ENCODE measurements at regions not wholly inside any gene's neighbourhood (a gene's known extent, or its start where the extent isn't known, plus 50 kb on each side); places are given as distances from the start of the nearest gene placed in this dataset.

DNA sequence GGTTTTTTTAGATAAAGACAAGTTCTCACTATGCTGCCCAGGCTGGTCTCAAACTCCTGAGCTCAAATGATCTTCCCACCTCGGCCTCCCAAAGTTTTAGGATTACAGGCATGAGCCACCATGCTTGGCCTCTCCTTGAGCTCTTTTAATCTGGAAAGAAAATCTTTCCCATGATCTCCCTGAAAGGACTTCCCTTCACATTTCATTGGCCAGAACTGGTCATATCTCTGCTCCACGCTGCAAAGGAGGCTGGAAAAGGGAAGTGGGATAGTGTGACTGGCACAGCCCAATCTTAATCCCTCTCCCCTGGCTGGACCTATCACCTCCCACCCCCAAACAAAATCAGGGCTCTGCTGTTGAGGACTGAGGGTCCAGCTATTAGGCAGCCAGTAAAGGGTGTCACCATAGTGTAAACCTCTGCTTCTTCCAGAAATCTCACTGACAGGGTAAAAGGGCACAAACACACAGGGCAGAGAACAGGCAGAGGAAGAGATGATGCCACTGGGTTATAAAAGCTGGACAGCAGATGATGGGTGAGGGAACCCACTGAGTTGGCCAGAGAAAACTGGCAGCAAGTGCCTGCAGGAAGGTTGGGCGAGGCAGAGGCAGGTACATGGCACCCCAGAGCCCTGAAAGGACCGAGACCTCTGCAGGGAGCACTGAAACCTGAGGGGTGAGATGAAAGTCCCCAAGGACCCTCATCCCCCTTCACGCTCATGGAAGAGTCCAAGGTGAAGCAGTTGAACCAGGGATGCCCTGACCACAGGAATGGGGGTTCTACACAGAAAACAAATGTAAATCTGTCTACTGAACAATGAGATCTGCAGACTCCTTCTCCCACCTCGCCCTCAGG lies 83.1 kb upstream of the PTPN1 start:
- Histone ChIP-seq H3K36me3 (replicated peaks; ENCODE audit: insufficient read depth, low read length) (no peaks in the 10 kb centered on the region), H3K9ac (ENCODE audit: low read length) (no peak overlapping the region), H3K4me3 (ENCODE audit: low read length) (no peak overlapping the region), H3K4me2 (ENCODE audit: low read depth, low read length) (no peak overlapping the region), H3F3A (ENCODE audit: insufficient read depth, low read length) (no peaks in the 10 kb centered on the region), H4K20me1 (ENCODE audit: insufficient read depth, low read length) (no peaks in the 10 kb centered on the region), H3K9me3 (replicated peaks; ENCODE audit: insufficient read depth, low read length) (no peaks in the 10 kb centered on the region), H3K79me2 (ENCODE audit: low read length) (no peaks in the 10 kb centered on the region), H3K9me2 (replicated peaks; ENCODE audit: insufficient read depth, low read length) (no peaks in the 10 kb centered on the region), H2AFZ (ENCODE audit: low read length) (no peak overlapping the region), H3K27ac (ENCODE audit: low read length) (no peak overlapping the region), H3K4me1 (ENCODE audit: low read length) (no peaks in the 10 kb centered on the region), H3K27me3 (replicated peaks; ENCODE audit: insufficient read depth, low read length) (peaks cover 58% of the 10 kb centered on the region)
- TF ChIP-seq EZH2phosphoT487 (IDR thresholded peaks at IDR 0.05; ENCODE audit: low read length) (no peak), EZH2 (optimal IDR thresholded peaks at IDR 0.05; ENCODE audit: low read depth, low read length) (no peak)
- TF ChIP-seq, protein P1, sequence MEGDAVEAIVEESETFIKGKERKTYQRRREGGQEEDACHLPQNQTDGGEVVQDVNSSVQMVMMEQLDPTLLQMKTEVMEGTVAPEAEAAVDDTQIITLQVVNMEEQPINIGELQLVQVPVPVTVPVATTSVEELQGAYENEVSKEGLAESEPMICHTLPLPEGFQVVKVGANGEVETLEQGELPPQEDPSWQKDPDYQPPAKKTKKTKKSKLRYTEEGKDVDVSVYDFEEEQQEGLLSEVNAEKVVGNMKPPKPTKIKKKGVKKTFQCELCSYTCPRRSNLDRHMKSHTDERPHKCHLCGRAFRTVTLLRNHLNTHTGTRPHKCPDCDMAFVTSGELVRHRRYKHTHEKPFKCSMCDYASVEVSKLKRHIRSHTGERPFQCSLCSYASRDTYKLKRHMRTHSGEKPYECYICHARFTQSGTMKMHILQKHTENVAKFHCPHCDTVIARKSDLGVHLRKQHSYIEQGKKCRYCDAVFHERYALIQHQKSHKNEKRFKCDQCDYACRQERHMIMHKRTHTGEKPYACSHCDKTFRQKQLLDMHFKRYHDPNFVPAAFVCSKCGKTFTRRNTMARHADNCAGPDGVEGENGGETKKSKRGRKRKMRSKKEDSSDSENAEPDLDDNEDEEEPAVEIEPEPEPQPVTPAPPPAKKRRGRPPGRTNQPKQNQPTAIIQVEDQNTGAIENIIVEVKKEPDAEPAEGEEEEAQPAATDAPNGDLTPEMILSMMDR (IDR thresholded peaks at IDR 0.05; ENCODE audit: low read length) = no peak
- no peak for DNase-seq

DNA sequence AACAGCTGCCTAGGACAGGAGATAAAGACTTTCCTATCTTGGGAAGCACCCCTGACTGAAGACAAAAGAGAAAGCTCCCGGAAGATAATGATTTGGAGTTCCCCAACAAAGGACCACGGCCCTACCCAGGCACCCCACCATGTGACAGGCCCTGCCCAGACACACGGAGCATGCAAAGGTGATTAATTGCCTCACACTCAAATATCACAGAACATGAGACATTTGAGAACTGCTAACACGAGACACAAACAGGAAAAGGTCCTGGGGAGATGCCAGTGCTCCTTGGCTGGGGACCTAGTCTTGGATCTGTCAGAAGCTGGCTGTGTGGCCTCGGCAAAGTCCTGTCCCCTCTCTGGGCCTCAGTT lies 82.5 kb upstream of the PTPN1 start:
- no peaks in the 10 kb centered on the region for H3F3A ChIP-seq (ENCODE audit: insufficient read depth, low read length)
- no peak overlapping the region for H3K9ac ChIP-seq (ENCODE audit: low read length)
- H3K9me3 ChIP-seq (replicated peaks; ENCODE audit: insufficient read depth, low read length) = no peaks in the 10 kb centered on the region
- peaks cover 54% of the 10 kb centered on the region for H3K27me3 ChIP-seq (replicated peaks; ENCODE audit: insufficient read depth, low read length)
- no peaks in the 10 kb centered on the region for H3K4me1 ChIP-seq (ENCODE audit: low read length)
- no peak overlapping the region for H3K4me3 ChIP-seq (ENCODE audit: low read length)
- H4K20me1 ChIP-seq (ENCODE audit: insufficient read depth, low read length) = no peaks in the 10 kb centered on the region
- H3K79me2 ChIP-seq (ENCODE audit: low read length) = no peaks in the 10 kb centered on the region
- no peak overlapping the region for H3K27ac ChIP-seq (ENCODE audit: low read length)
- H3K4me2 ChIP-seq (ENCODE audit: low read depth, low read length) = no peak overlapping the region
- H3K36me3 ChIP-seq (replicated peaks; ENCODE audit: insufficient read depth, low read length) = no peaks in the 10 kb centered on the region
- DNase-seq = no peak
- TF ChIP-seq, protein P1 (IDR thresholded peaks at IDR 0.05; ENCODE audit: low read length) = no peak
- TF ChIP-seq EZH2 (optimal IDR thresholded peaks at IDR 0.05; ENCODE audit: low read depth, low read length) (no peak), EZH2phosphoT487 (IDR thresholded peaks at IDR 0.05; ENCODE audit: low read length) (no peak)
- H2AFZ ChIP-seq (ENCODE audit: low read length) = no peak overlapping the region
- no peaks in the 10 kb centered on the region for H3K9me2 ChIP-seq (replicated peaks; ENCODE audit: insufficient read depth, low read length)

DNA sequence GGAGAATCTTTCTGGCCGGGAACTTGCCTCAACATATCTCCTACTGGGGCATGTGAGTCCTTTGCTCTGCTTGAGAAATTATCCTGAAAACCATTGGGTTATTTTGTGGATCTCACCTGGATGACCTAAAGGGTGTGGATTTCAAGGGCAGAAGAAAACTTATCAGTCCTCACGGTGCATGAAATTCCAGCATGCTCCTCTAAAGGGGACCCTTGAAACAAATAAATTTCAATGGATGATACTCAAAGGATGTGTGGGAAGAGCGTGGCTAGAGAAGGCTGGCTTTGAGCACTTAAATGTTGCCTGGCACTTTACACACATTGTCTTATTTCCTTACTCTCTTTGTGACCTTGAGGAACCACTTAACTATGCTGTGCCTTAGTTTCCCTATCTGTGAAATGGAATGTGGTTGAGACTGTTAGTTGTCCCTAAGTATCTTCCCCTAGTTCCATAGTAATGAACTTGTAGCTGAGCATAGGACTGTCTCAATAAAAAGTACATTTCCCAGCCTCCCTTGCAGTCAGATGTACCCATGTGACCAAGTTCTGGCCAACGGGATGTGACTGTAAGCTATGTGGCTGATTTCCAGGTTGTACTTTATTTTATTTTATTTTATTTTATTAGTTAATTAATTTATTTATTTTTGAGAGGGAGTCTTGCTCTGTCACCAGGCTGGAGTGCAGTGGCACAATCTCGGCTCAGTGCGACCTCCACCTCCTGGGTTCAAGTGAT lies 81.9 kb upstream of the PTPN1 start:
- no peak overlapping the region for H3K4me3 ChIP-seq (ENCODE audit: low read length)
- H3K4me1 ChIP-seq (ENCODE audit: low read length) = no peaks in the 10 kb centered on the region
- TF ChIP-seq, protein P1 (IDR thresholded peaks at IDR 0.05; ENCODE audit: low read length) = no peak
- TF ChIP-seq EZH2phosphoT487 (IDR thresholded peaks at IDR 0.05; ENCODE audit: low read length) (no peak), EZH2 (optimal IDR thresholded peaks at IDR 0.05; ENCODE audit: low read depth, low read length) (no peak)
- H3K36me3 ChIP-seq (replicated peaks; ENCODE audit: insufficient read depth, low read length) = no peaks in the 10 kb centered on the region
- H2AFZ ChIP-seq (ENCODE audit: low read length) = no peak overlapping the region
- H3F3A ChIP-seq (ENCODE audit: insufficient read depth, low read length) = no peaks in the 10 kb centered on the region
- H3K9me2 ChIP-seq (replicated peaks; ENCODE audit: insufficient read depth, low read length) = no peaks in the 10 kb centered on the region
- no peak overlapping the region for H3K9ac ChIP-seq (ENCODE audit: low read length)
- no peaks in the 10 kb centered on the region for H4K20me1 ChIP-seq (ENCODE audit: insufficient read depth, low read length)
- H3K9me3 ChIP-seq (replicated peaks; ENCODE audit: insufficient read depth, low read length) = no peaks in the 10 kb centered on the region
- no peak overlapping the region for H3K27ac ChIP-seq (ENCODE audit: low read length)
- DNase-seq = no peak
- no peaks in the 10 kb centered on the region for H3K79me2 ChIP-seq (ENCODE audit: low read length)
- no peak overlapping the region for H3K4me2 ChIP-seq (ENCODE audit: low read depth, low read length)
- H3K27me3 ChIP-seq (replicated peaks; ENCODE audit: insufficient read depth, low read length) = peaks cover 54% of the 10 kb centered on the region
